ENCODE measurements at regions not wholly inside any gene's neighbourhood (a gene's known extent, or its start where the extent isn't known, plus 50 kb on each side); places are given as distances from the start of the nearest gene placed in this dataset.

DNA sequence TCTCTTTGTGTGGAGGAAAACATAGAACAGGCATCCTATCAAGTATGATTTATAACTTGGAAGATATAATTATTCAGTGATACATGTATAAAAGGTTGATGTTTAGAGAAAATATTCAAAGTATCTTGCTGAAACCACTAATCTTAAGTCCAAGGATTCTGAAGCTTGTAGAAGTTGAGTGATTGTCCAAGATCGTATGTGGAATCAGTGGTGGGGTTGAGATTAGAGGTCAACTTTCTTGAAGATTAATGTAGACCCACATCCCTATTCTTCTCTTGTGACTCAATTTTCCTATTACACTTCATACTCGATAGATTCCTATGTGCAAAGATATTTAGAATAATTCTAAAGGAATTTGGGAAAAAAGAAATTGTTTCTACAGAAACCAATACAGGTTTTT is 1565.9 kb upstream of the ACVR2A start:
- TF ChIP-seq CTCF (IDR thresholded peaks at IDR 0.05; ENCODE audit: control insufficient read depth, insufficient read depth, low read depth, low read length, missing control alignments), result no peak
- no peak for DNase-seq (ENCODE audit: low read depth)
- H3K4me3 ChIP-seq (ENCODE audit: control insufficient read depth, low read depth, low read length), result no peak overlapping the region

DNA sequence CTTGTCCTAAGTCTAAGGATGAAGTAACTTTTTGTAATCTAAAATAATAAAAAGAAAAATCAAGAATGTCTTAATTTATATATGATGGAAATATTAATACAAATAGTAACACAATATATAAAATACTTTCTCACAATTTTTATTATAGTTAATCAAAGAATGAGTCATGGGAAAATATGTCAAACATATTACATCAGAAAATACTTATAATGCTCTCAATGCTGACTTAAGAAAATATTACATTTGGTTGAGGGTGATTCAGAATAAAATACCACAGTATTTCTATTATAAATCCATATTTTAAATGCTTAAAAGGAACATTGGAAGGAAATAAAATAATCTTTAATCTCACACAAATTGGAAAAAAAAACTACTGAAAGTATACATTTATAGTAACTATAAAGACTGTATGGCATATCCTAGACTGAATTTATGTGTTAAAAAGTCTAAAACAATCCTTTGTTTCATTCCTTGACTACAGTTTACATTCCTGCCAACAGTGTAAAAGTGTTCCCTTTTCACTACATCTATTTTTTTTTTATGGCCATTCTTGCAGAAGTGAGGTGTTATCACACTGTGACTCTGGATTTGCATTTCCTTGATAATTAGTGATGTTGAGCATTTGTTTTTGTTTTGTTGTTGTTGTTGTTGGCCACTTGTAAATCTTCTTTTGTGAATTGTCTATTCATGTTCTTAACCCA is 1573.5 kb upstream of the ACVR2A start:
- H3K4me3 ChIP-seq (ENCODE audit: control insufficient read depth, low read depth, low read length), result no peak overlapping the region
- no peak for TF ChIP-seq CTCF (IDR thresholded peaks at IDR 0.05; ENCODE audit: control insufficient read depth, insufficient read depth, low read depth, low read length, missing control alignments)
- DNase-seq (ENCODE audit: low read depth), result no peak

GRCh38 chr2:146270618-146271017 is 1574.2 kb upstream of the ACVR2A start:
- no peak overlapping the region for H3K4me3 ChIP-seq (ENCODE audit: control insufficient read depth, low read depth, low read length)
- TF ChIP-seq CTCF (IDR thresholded peaks at IDR 0.05; ENCODE audit: control insufficient read depth, insufficient read depth, low read depth, low read length, missing control alignments), result no peak
- no peak for DNase-seq (ENCODE audit: low read depth)

DNA sequence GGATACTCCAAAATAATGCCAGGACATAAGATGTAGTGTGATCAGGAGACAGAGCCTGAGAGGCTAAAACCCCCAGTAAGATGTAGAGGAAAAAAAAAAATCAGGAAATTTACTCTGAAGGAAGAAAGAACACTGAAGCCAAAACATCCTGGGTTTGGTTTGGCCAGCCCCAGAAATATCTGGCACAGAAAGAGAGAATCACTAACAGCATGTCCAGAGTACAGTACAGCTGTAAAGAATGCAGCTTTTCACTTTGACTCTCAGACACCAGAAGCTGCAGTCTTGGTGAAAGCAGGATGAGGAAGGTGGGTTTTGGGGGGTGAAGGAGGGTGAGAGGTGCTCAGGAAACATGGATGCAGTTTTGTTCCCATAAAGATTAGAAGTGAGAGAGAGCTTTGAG is 1577.7 kb upstream of the ACVR2A start:
- no peak for DNase-seq (ENCODE audit: low read depth)
- no peak overlapping the region for H3K4me3 ChIP-seq (ENCODE audit: control insufficient read depth, low read depth, low read length)
- no peak for TF ChIP-seq CTCF (IDR thresholded peaks at IDR 0.05; ENCODE audit: control insufficient read depth, insufficient read depth, low read depth, low read length, missing control alignments)

- TF ChIP-seq CTCF (IDR thresholded peaks at IDR 0.05; ENCODE audit: control insufficient read depth, insufficient read depth, low read depth, low read length, missing control alignments), result no peak
- DNase-seq (ENCODE audit: low read depth), result no peak
- no peak overlapping the region for H3K4me3 ChIP-seq (ENCODE audit: control insufficient read depth, low read depth, low read length)
These were observed 1579.2 kb upstream of the ACVR2A start for GRCh38 chr2:146265656-146266055.

GRCh38 chr2:146262606-146263005 is 1582.2 kb upstream of the ACVR2A start:
- no peak for TF ChIP-seq CTCF (IDR thresholded peaks at IDR 0.05; ENCODE audit: control insufficient read depth, insufficient read depth, low read depth, low read length, missing control alignments)
- DNase-seq (ENCODE audit: low read depth), result no peak
- H3K4me3 ChIP-seq (ENCODE audit: control insufficient read depth, low read depth, low read length), result no peak overlapping the region
